OCI-LY3 (cell line): ENCODE measurements at regions not wholly inside any gene's neighbourhood (a gene's known extent, or its start where the extent isn't known, plus 50 kb on each side); places are given as distances from the start of the nearest gene placed in this dataset.
A peak's percentile ranks its signal among the peaks of the same experiment; 100 is the strongest.

Experiments
- H2AFZ ChIP-seq: fragments of 200-600, 300-600 bp; shearing (Covaris generic); 2 replicates; pipeline ENCODE4 v1.6.0; 2014; ENCODE audit warnings: antibody characterized with exemption, low read depth, low read length
- H3K27ac ChIP-seq: fragments of 200-600, 300-600 bp; sonication (generic); 2 replicates; pipeline ENCODE4 v1.5.1; 2014; ENCODE audit warnings: mild to moderate bottlenecking, low read length, moderate library complexity, mixed read lengths
- H3K27me3 ChIP-seq: fragments of 200-600, 300-600 bp; sonication (generic); 2 replicates; pipeline ENCODE4 v1.6.1; 2014; ENCODE audit warnings: low read depth, low read length, mixed read lengths
- H3K36me3 ChIP-seq: fragments of 200-600, 300-600 bp; sonication (generic); replicated peaks from 2 replicates; pipeline ENCODE3; 2014; ENCODE audit warnings: low read depth, low read length, mixed read lengths
- H3K4me1 ChIP-seq: fragments of 300-600, 200-600 bp; sonication (generic); 2 replicates; pipeline ENCODE4 v1.6.1; 2014; ENCODE audit warnings: low read length, mixed read lengths
- H3K4me2 ChIP-seq: fragments of 200-600, 300-600 bp; sonication (generic); 2 replicates; pipeline ENCODE4 v1.6.1; 2014; ENCODE audit warnings: low read length, mixed read lengths
- H3K4me3 ChIP-seq: fragments of 300-600, 200-600 bp; sonication (generic); 2 replicates; pipeline ENCODE4 v1.5.1; 2014; ENCODE audit warnings: antibody characterized with exemption, mild to moderate bottlenecking, low read length, moderate library complexity
- H3K79me2 ChIP-seq: fragments of 300-600, 200-600 bp; shearing (Covaris generic); 2 replicates; pipeline ENCODE4 v1.6.1; 2014; ENCODE audit warnings: mild to moderate bottlenecking, low read length, mixed read lengths
- H3K9ac ChIP-seq: fragments of 300-600, 200-600 bp; shearing (Covaris generic); 2 replicates; pipeline ENCODE4 v1.6.0; 2014; ENCODE audit warnings: mild to moderate bottlenecking, low read length, moderate library complexity
- H3K9me3 ChIP-seq: fragments of 200-600, 300-600 bp; shearing (Covaris generic); 2 replicates; pipeline ENCODE4 v1.6.1; 2014; ENCODE audit warnings: low read length, mixed read lengths; ENCODE audit not compliant: insufficient read depth
- H4K20me1 ChIP-seq: fragments of 200-600, 300-600 bp; sonication (generic); 2 replicates; pipeline ENCODE4 v1.6.1; 2016; ENCODE audit warnings: low read length, mixed read lengths; ENCODE audit not compliant: insufficient read depth
- CTCF ChIP-seq: fragments of 200-600, 300-600 bp; sonication (generic); IDR thresholded peaks from 2 replicates; pipeline ENCODE4 v1.5.1; 2014; ENCODE audit warnings: antibody characterized with exemption, low read length, low read depth
- EZH2phosphoT487 ChIP-seq: fragments of 200-600 bp; shearing (Covaris generic); IDR thresholded peaks from 2 replicates; pipeline ENCODE4 v1.6.1; 2018; ENCODE audit warnings: antibody characterized with exemption, mixed run types, low read depth

- H4K20me1 ChIP-seq, result no peaks in the 10 kb centered on the region
- no peak overlapping the region for H3K4me3 ChIP-seq
- no peaks in the 10 kb centered on the region for H3K36me3 ChIP-seq
- H3K27ac ChIP-seq, result no peak overlapping the region
- no peaks in the 10 kb centered on the region for H3K27me3 ChIP-seq
- H3K4me2 ChIP-seq, result no peak overlapping the region
- H3K4me1 ChIP-seq, result no peaks in the 10 kb centered on the region
- no peaks in the 10 kb centered on the region for H3K79me2 ChIP-seq
- H3K9ac ChIP-seq, result no peak overlapping the region
- H2AFZ ChIP-seq, result no peak overlapping the region
- TF ChIP-seq EZH2phosphoT487 (no peak), CTCF (no peak)
- H3K9me3 ChIP-seq, result no peaks in the 10 kb centered on the region
Observed at GRCh38 chr13:72314210-72314609, 413.2 kb downstream of the MZT1 start.

- Histone ChIP-seq H3K27me3 (no peaks in the 10 kb centered on the region), H3K79me2 (no peaks in the 10 kb centered on the region), H3K27ac (no peak overlapping the region), H3K36me3 (no peaks in the 10 kb centered on the region), H3K4me1 (no peaks in the 10 kb centered on the region), H3K9ac (no peak overlapping the region), H4K20me1 (no peaks in the 10 kb centered on the region), H3K4me2 (no peak overlapping the region), H2AFZ (no peak overlapping the region), H3K4me3 (no peak overlapping the region), H3K9me3 (no peaks in the 10 kb centered on the region)
- TF ChIP-seq CTCF (no peak), EZH2phosphoT487 (no peak)
Observed at GRCh38 chr13:72313546-72313945, 413.9 kb downstream of the MZT1 start.

GRCh38 chr13:72303941-72304746 lies 423.3 kb downstream of the MZT1 start:
- Histone ChIP-seq H3K27me3 (no peaks in the 10 kb centered on the region), H3K4me1 (no peaks in the 10 kb centered on the region), H4K20me1 (no peaks in the 10 kb centered on the region), H3K9ac (no peak overlapping the region), H3K4me3 (no peak overlapping the region), H2AFZ (peak overlapping the region; percentile 68; the same call in 1 of the 2 replicates), H3K9me3 (no peaks in the 10 kb centered on the region), H3K27ac (no peak overlapping the region), H3K79me2 (no peaks in the 10 kb centered on the region), H3K36me3 (no peaks in the 10 kb centered on the region), H3K4me2 (no peak overlapping the region)
- TF ChIP-seq EZH2phosphoT487 (no peak), CTCF (no peak)

GRCh38 chr13:72296246-72296645 lies 429.2 kb upstream of the DACH1 start:
- Histone ChIP-seq H4K20me1 (no peaks in the 10 kb centered on the region), H3K9ac (no peak overlapping the region), H3K27ac (no peak overlapping the region), H3K4me1 (no peaks in the 10 kb centered on the region), H3K4me3 (no peak overlapping the region), H3K36me3 (no peaks in the 10 kb centered on the region), H3K27me3 (no peaks in the 10 kb centered on the region), H3K4me2 (no peak overlapping the region), H2AFZ (0 out of 2 replicates have a peak overlapping the region, but pooled peaks have one; percentile 3), H3K79me2 (no peaks in the 10 kb centered on the region), H3K9me3 (no peaks in the 10 kb centered on the region)
- TF ChIP-seq CTCF, result no peak
- no peak for TF ChIP-seq EZH2phosphoT487
